WTC11 (cell line): ENCODE measurements at regions not wholly inside any gene's neighbourhood (a gene's known extent, or its start where the extent isn't known, plus 50 kb on each side); places are given as distances from the start of the nearest gene placed in this dataset.

Source experiments
- FOXK1 ChIP-seq: sonication (generic); formaldehyde crosslinking; IDR thresholded peaks from 2 replicates; pipeline ENCODE4 v1.8.0; 2022; ENCODE audit warnings: mild to moderate bottlenecking, moderate library complexity, missing genetic modification reagents
- FOXP1 ChIP-seq: sonication (generic); formaldehyde crosslinking; IDR thresholded peaks from 2 replicates; pipeline ENCODE4 v1.8.0; 2022; ENCODE audit warnings: missing genetic modification reagents, mild to moderate bottlenecking, moderate library complexity, borderline replicate concordance
- KAT7 ChIP-seq: sonication (generic); formaldehyde crosslinking; IDR thresholded peaks from 2 replicates; pipeline ENCODE4 v1.8.1; 2023; ENCODE audit warnings: missing genetic modification reagents, mild to moderate bottlenecking, borderline replicate concordance
- SMAD3 ChIP-seq: sonication (generic); formaldehyde crosslinking; IDR thresholded peaks from 2 replicates; pipeline ENCODE4 v1.8.0; 2022; ENCODE audit warnings: missing genetic modification reagents, mild to moderate bottlenecking, borderline replicate concordance
- SP1 ChIP-seq: sonication (generic); formaldehyde crosslinking; conservative IDR thresholded peaks from 2 replicates; pipeline ENCODE4 v1.8.1; 2022; ENCODE audit warnings: missing genetic modification reagents
- TF ChIP-seq, protein P1 (sequence below): fragments of 200-600 bp; IDR thresholded peaks from 2 replicates; pipeline ENCODE4 v1.8.0; 2022; ENCODE audit warnings: antibody characterized with exemption
- TF ChIP-seq, protein P2 (sequence below): sonication (generic); formaldehyde crosslinking; IDR thresholded peaks from 2 replicates; pipeline ENCODE4 v1.8.0; 2022; ENCODE audit warnings: mild to moderate bottlenecking, missing genetic modification reagents
- TF ChIP-seq, protein P3 (sequence below): sonication (generic); formaldehyde crosslinking; IDR thresholded peaks from 2 replicates; pipeline ENCODE4 v1.8.0; 2022; ENCODE audit warnings: missing genetic modification reagents
- TF ChIP-seq, protein P4 (sequence below): sonication (generic); formaldehyde crosslinking; IDR thresholded peaks from 2 replicates; pipeline ENCODE4 v1.8.1; 2022; ENCODE audit warnings: low read depth, mild to moderate bottlenecking, moderate library complexity, missing genetic modification reagents, borderline replicate concordance
- TF ChIP-seq, protein P5 (sequence below): sonication (generic); formaldehyde crosslinking; IDR thresholded peaks from 2 replicates; pipeline ENCODE4 v1.8.1; 2023; ENCODE audit warnings: mild to moderate bottlenecking, missing genetic modification reagents, borderline replicate concordance
- TF ChIP-seq, protein P6 (sequence below): sonication (generic); formaldehyde crosslinking; IDR thresholded peaks from 2 replicates; pipeline ENCODE4 v1.8.0; 2022; ENCODE audit warnings: mild to moderate bottlenecking, missing genetic modification reagents

DNA sequence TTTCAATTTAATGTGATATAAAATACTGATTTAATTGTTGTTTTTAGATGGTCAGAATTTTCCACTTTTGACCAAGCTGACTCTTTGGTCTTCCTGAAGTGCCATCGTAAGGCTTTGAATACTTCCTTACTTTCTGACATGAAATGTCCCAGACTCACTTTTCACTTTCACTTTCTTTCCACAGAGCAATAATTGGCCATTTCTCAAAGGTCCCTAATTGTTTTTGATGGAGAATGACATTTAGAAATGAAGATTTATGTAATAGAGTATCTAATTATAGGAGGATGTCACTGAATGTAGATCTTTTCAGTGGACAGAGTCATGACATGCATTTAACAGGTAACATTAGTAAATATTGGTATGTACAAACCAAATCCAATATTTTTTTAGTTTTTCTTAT lies 1141.6 kb downstream of the KCNT2 start:
- TF ChIP-seq, protein P1, sequence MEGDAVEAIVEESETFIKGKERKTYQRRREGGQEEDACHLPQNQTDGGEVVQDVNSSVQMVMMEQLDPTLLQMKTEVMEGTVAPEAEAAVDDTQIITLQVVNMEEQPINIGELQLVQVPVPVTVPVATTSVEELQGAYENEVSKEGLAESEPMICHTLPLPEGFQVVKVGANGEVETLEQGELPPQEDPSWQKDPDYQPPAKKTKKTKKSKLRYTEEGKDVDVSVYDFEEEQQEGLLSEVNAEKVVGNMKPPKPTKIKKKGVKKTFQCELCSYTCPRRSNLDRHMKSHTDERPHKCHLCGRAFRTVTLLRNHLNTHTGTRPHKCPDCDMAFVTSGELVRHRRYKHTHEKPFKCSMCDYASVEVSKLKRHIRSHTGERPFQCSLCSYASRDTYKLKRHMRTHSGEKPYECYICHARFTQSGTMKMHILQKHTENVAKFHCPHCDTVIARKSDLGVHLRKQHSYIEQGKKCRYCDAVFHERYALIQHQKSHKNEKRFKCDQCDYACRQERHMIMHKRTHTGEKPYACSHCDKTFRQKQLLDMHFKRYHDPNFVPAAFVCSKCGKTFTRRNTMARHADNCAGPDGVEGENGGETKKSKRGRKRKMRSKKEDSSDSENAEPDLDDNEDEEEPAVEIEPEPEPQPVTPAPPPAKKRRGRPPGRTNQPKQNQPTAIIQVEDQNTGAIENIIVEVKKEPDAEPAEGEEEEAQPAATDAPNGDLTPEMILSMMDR: no peak
- TF ChIP-seq, protein P2, sequence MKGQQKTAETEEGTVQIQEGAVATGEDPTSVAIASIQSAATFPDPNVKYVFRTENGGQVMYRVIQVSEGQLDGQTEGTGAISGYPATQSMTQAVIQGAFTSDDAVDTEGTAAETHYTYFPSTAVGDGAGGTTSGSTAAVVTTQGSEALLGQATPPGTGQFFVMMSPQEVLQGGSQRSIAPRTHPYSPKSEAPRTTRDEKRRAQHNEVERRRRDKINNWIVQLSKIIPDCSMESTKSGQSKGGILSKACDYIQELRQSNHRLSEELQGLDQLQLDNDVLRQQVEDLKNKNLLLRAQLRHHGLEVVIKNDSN (CRISPR knock-in tag): no peak
- TF ChIP-seq, protein P3, sequence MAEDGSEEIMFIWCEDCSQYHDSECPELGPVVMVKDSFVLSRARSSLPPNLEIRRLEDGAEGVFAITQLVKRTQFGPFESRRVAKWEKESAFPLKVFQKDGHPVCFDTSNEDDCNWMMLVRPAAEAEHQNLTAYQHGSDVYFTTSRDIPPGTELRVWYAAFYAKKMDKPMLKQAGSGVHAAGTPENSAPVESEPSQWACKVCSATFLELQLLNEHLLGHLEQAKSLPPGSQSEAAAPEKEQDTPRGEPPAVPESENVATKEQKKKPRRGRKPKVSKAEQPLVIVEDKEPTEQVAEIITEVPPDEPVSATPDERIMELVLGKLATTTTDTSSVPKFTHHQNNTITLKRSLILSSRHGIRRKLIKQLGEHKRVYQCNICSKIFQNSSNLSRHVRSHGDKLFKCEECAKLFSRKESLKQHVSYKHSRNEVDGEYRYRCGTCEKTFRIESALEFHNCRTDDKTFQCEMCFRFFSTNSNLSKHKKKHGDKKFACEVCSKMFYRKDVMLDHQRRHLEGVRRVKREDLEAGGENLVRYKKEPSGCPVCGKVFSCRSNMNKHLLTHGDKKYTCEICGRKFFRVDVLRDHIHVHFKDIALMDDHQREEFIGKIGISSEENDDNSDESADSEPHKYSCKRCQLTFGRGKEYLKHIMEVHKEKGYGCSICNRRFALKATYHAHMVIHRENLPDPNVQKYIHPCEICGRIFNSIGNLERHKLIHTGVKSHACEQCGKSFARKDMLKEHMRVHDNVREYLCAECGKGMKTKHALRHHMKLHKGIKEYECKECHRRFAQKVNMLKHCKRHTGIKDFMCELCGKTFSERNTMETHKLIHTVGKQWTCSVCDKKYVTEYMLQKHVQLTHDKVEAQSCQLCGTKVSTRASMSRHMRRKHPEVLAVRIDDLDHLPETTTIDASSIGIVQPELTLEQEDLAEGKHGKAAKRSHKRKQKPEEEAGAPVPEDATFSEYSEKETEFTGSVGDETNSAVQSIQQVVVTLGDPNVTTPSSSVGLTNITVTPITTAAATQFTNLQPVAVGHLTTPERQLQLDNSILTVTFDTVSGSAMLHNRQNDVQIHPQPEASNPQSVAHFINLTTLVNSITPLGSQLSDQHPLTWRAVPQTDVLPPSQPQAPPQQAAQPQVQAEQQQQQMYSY (CRISPR knock-in tag): no peak
- TF ChIP-seq, protein P4, sequence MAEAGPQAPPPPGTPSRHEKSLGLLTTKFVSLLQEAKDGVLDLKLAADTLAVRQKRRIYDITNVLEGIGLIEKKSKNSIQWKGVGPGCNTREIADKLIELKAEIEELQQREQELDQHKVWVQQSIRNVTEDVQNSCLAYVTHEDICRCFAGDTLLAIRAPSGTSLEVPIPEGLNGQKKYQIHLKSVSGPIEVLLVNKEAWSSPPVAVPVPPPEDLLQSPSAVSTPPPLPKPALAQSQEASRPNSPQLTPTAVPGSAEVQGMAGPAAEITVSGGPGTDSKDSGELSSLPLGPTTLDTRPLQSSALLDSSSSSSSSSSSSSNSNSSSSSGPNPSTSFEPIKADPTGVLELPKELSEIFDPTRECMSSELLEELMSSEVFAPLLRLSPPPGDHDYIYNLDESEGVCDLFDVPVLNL (CRISPR knock-in tag): no peak
- TF ChIP-seq FOXP1: no peak
- TF ChIP-seq, protein P5, sequence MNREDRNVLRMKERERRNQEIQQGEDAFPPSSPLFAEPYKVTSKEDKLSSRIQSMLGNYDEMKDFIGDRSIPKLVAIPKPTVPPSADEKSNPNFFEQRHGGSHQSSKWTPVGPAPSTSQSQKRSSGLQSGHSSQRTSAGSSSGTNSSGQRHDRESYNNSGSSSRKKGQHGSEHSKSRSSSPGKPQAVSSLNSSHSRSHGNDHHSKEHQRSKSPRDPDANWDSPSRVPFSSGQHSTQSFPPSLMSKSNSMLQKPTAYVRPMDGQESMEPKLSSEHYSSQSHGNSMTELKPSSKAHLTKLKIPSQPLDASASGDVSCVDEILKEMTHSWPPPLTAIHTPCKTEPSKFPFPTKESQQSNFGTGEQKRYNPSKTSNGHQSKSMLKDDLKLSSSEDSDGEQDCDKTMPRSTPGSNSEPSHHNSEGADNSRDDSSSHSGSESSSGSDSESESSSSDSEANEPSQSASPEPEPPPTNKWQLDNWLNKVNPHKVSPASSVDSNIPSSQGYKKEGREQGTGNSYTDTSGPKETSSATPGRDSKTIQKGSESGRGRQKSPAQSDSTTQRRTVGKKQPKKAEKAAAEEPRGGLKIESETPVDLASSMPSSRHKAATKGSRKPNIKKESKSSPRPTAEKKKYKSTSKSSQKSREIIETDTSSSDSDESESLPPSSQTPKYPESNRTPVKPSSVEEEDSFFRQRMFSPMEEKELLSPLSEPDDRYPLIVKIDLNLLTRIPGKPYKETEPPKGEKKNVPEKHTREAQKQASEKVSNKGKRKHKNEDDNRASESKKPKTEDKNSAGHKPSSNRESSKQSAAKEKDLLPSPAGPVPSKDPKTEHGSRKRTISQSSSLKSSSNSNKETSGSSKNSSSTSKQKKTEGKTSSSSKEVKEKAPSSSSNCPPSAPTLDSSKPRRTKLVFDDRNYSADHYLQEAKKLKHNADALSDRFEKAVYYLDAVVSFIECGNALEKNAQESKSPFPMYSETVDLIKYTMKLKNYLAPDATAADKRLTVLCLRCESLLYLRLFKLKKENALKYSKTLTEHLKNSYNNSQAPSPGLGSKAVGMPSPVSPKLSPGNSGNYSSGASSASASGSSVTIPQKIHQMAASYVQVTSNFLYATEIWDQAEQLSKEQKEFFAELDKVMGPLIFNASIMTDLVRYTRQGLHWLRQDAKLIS (CRISPR knock-in tag): no peak
- TF ChIP-seq SP1 (CRISPR knock-in tag): no peak
- TF ChIP-seq, protein P6, sequence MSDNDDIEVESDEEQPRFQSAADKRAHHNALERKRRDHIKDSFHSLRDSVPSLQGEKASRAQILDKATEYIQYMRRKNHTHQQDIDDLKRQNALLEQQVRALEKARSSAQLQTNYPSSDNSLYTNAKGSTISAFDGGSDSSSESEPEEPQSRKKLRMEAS: no peak
- no peak for TF ChIP-seq SMAD3 (CRISPR knock-in tag)
- TF ChIP-seq FOXK1 (CRISPR knock-in tag): no peak
- no peak for TF ChIP-seq KAT7 (CRISPR knock-in tag)
